Omental fat pad (tissue), 3 donors: ENCODE measurements at regions not wholly inside any gene's neighbourhood (a gene's known extent, or its start where the extent isn't known, plus 50 kb on each side); places are given as distances from the start of the nearest gene placed in this dataset.

ENCODE experiments used
- ATAC-seq: fragments of 150-250 bp; one replicate; pipeline ENCODE4 v1.9.1; 2016; ENCODE audit warnings: mild to moderate bottlenecking, moderate library complexity; ENCODE audit not compliant: low FRiP score
- DNase-seq: peaks from one replicate; pipeline ENCODE4 v3.0.0-alpha.2; 2019; ENCODE audit warnings: low spot score
- TF ChIP-seq, protein P1 (sequence below), 3 donors: fragments of 450-650 bp; IDR thresholded peaks; one replicate each; pipeline ENCODE4 v1.5.1; 2016 to 2017; ENCODE audit warnings: antibody characterized with exemption in 3 of 3, mild to moderate bottlenecking in 3 of 3, moderate library complexity in 2 of 3

DNA sequence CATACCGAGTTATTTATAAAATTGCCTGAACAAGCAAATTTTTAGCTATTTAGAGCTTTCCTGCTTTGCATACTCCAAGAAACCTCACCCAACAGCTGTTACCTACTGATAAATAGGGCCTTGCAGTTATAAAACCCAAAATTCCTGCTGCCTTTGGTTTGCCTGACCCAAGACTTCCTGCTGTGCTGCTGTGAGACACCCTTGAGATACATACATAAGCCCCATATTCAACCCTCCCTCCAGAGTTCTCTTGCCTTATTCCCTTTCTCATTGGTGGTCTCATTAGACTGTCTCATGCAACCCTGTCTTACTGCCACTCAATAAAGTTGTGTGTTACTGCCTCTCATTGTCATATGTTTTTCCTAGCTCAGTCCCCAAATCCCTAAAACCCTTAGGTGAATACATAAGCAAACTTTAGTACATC, 677.6 kb downstream of the UQCRFS1 start:
- DNase-seq (no peak), ATAC-seq (no peak)
- TF ChIP-seq, protein P1, sequence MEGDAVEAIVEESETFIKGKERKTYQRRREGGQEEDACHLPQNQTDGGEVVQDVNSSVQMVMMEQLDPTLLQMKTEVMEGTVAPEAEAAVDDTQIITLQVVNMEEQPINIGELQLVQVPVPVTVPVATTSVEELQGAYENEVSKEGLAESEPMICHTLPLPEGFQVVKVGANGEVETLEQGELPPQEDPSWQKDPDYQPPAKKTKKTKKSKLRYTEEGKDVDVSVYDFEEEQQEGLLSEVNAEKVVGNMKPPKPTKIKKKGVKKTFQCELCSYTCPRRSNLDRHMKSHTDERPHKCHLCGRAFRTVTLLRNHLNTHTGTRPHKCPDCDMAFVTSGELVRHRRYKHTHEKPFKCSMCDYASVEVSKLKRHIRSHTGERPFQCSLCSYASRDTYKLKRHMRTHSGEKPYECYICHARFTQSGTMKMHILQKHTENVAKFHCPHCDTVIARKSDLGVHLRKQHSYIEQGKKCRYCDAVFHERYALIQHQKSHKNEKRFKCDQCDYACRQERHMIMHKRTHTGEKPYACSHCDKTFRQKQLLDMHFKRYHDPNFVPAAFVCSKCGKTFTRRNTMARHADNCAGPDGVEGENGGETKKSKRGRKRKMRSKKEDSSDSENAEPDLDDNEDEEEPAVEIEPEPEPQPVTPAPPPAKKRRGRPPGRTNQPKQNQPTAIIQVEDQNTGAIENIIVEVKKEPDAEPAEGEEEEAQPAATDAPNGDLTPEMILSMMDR (IDR thresholded peaks at IDR 0.05), result no peak

DNA sequence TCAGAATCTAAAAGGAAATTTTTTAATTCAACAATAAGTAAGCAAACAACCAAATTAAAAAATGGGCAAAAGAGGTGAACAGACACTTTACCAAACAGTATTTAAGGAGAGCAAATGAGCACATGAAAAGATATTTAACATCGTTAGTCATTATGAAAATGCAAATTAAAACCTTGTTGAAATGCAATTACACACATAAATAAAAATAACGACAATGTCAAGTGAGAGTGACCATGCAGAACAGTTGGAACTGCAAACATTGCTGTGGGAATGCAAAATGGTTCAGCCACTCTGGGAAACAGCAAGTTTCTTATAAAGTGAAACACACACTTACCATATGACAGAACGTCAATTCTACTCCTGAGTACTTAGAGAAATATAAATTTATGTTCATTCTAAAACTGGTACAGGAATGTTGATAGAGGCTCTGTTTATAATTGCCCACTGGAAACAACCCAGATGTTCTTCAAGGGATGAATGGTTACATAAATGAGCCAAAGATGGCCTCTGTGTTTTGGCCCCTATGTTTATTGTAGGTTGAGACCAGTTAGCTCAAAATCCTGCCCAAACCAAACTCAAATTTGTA, 678.1 kb downstream of the UQCRFS1 start:
- DNase-seq (no peak), ATAC-seq (no peak)
- TF ChIP-seq, protein P1 (IDR thresholded peaks at IDR 0.05), result no peak

DNA sequence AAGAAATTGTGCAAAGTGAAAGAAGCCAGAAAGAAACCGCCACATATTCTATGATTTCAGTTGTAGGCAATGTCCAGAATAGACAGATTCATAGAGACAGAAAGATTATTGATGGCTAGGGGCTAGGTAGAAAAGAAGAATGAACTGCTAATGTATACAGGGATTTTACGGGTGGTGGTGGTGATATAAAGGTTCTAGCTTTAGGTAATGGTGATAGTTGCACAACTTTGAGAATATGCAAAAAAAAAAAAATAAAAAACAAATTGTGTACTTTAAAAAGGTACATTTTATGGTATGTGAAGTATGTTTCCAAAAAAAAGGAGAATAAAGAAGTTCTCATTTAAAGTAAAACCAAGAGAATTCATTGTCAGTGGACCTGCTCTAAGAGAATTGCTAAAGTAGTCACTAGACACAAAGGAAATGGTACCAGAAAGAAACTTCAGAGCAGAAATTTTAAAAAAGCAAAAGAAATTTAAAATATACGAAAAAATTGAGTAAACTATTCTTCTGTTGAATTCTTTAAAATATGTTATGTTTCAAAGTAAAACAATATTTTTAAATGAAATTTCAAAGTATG, 680.1 kb downstream of the UQCRFS1 start:
- TF ChIP-seq, protein P1 (IDR thresholded peaks at IDR 0.05), result no peak
- ATAC-seq (no peak), DNase-seq (no peak)

DNA sequence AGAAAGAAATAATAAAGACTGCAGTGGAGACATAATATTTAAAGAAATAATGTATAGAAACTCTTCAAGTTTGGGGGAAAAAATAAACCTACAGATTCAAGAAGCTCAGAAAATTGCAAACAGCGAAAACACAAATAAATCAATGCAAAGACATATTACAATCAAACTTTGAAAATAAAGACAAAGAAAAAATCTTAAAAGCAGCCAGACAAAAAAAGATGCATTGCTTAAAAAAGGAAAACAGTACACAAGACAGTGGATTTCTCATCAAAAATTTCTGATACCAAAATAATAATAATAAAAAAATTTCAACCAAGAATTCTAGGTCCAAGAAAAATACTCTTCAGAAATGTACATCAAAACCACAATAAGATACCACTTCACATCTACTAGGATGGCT, 681.0 kb downstream of the UQCRFS1 start:
- TF ChIP-seq, protein P1 (IDR thresholded peaks at IDR 0.05), result no peak
- ATAC-seq, result no peak

DNA sequence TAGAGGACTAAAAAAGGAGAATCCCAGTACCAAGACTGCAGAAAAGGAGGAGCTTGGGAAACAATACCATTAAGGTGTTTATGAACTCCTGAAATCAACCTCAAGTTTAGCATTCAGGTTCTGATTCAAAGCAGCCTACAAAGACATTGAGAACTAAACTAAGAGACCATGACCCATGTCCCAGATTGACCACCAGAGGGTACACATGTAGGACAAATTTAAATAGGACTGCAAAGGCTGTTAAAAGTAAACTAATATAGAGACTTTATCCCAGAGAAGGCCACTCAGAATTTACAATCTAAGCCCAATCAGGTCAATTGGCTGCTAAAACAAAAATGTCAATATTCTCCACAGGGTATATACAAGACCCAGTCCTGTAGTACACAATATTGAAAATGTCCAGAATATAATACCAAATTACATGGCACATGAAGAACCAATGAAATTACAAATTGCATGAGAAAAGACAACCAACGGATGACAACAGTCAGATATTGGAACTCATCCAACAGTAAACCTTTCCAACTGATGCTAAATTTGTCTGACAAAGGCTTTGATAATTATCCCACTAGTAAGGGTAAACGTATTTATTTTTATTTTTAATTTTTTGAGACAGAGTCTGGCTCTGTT, 682.4 kb downstream of the UQCRFS1 start:
- TF ChIP-seq, protein P1 (IDR thresholded peaks at IDR 0.05), result no peak
- ATAC-seq, result no peak
- DNase-seq, result no peak

More for the DNA sequence above, 681.0 kb downstream of the UQCRFS1 start:
- DNase-seq, result no peak

DNA sequence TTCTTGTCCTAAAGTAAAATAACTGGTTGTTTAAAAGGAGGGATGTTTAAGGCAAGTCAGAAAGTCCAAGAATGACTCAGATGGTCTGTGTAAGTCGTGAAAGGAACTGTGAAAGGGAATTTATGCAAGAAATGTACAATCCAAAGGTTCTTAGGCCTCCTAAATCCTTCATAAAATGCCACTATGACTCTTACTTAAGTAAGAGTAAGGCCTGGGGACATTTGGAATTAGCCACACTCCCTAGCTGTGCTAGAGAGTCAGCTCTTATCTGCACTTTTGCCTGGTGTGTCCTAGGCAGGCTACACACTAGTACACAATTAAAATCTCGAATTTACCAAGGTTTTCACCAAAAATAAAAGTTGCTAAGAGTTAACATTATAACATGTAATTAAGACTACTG, 686.9 kb downstream of the UQCRFS1 start:
- DNase-seq, result no peak
- ATAC-seq, result no peak
- TF ChIP-seq, protein P1 (IDR thresholded peaks at IDR 0.05), result no peak

DNA sequence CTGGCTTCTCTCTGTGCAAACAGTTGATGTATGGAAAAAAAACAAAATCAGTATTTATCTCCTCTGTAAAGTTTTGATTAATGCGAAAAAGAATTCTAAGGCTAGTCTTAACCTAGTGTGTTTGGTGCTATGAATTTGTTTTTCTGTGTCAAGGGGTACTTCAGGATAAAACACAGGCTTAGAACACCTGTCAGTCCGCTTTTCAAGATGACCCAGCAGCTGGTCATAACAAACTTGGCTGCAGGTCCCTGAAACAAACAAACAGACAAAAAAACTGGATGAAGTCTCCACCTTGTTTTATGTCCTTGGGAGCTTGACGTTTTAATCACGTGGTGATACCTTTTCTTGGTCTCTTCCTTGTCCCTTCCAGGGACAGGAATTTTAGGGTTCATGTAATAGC, 689.3 kb downstream of the UQCRFS1 start:
- ATAC-seq, result no peak
- TF ChIP-seq, protein P1 (IDR thresholded peaks at IDR 0.05), result no peak

More for the DNA sequence above, 689.3 kb downstream of the UQCRFS1 start:
- DNase-seq, result no peak
